WTC11 (cell line): ENCODE measurements at regions not wholly inside any gene's neighbourhood (a gene's known extent, or its start where the extent isn't known, plus 50 kb on each side); places are given as distances from the start of the nearest gene placed in this dataset.

ENCODE experiments used
- AR ChIP-seq: fragments of 250-450 bp; sonication (Bioruptor Pico); IDR thresholded peaks from 2 replicates; pipeline ENCODE4 v1.9.0; 2021; ENCODE audit warnings: mild to moderate bottlenecking
- CREM ChIP-seq: sonication (generic); formaldehyde crosslinking; IDR thresholded peaks from 2 replicates; pipeline ENCODE4 v1.8.1; 2022; ENCODE audit warnings: mild to moderate bottlenecking, missing genetic modification reagents, moderate library complexity
- E2F4 ChIP-seq: sonication (generic); formaldehyde crosslinking; IDR thresholded peaks from 2 replicates; pipeline ENCODE4 v1.8.1; 2022; ENCODE audit warnings: low read depth, mild to moderate bottlenecking, moderate library complexity, missing genetic modification reagents, borderline replicate concordance
- FOXP1 ChIP-seq: sonication (generic); formaldehyde crosslinking; IDR thresholded peaks from 2 replicates; pipeline ENCODE4 v1.8.0; 2022; ENCODE audit warnings: missing genetic modification reagents, mild to moderate bottlenecking, moderate library complexity, borderline replicate concordance
- HMGA2 ChIP-seq: fragments of 250-450 bp; sonication (Bioruptor Pico); IDR thresholded peaks from 2 replicates; pipeline ENCODE4 v1.4.0; 2021; ENCODE audit warnings: mild to moderate bottlenecking, moderate library complexity
- NFATC4 ChIP-seq: fragments of 250-450 bp; sonication (Bioruptor Pico); IDR thresholded peaks from 2 replicates; pipeline ENCODE4 v1.9.0; 2021; ENCODE audit warnings: mild to moderate bottlenecking
- NFYB ChIP-seq: sonication (generic); formaldehyde crosslinking; conservative IDR thresholded peaks from 2 replicates; pipeline ENCODE4 v1.8.0; 2022; ENCODE audit warnings: low read depth, missing genetic modification reagents
- OVOL2 ChIP-seq: fragments of 250-450 bp; sonication (Bioruptor Pico); IDR thresholded peaks from 2 replicates; pipeline ENCODE4 v1.9.0; 2021; ENCODE audit warnings: mild to moderate bottlenecking, borderline replicate concordance
- PREB ChIP-seq: sonication (generic); formaldehyde crosslinking; IDR thresholded peaks from 2 replicates; pipeline ENCODE4 v1.8.1; 2022; ENCODE audit warnings: mild to moderate bottlenecking, missing genetic modification reagents, moderate library complexity, borderline replicate concordance
- STAT6 ChIP-seq: sonication (generic); formaldehyde crosslinking; conservative IDR thresholded peaks from 2 replicates; pipeline ENCODE4 v1.8.1; 2023; ENCODE audit warnings: mild to moderate bottlenecking, low read depth, missing genetic modification reagents, moderate library complexity
- ZBTB43 ChIP-seq: sonication (generic); formaldehyde crosslinking; IDR thresholded peaks from 2 replicates; pipeline ENCODE4 v1.8.1; 2023; ENCODE audit warnings: mild to moderate bottlenecking, missing genetic modification reagents
- ZNF138 ChIP-seq: sonication (generic); formaldehyde crosslinking; conservative IDR thresholded peaks from 2 replicates; pipeline ENCODE4 v1.8.1; 2022; ENCODE audit warnings: mild to moderate bottlenecking, moderate library complexity, missing genetic modification reagents
- ZNF416 ChIP-seq: fragments of 250-450 bp; sonication (Bioruptor Pico); IDR thresholded peaks from 2 replicates; pipeline ENCODE4 v1.9.0; 2021; ENCODE audit warnings: mild to moderate bottlenecking, inconsistent platforms
- ZNF532 ChIP-seq: fragments of 250-450 bp; sonication (Bioruptor Pico); IDR thresholded peaks from 2 replicates; pipeline ENCODE4 v1.9.0; 2021; ENCODE audit warnings: mild to moderate bottlenecking, borderline replicate concordance

GRCh38 chr2:142782942-142783443 is 94.5 kb upstream of the KYNU start (continued):
- TF ChIP-seq STAT6 (CRISPR knock-in tag): no peak
- no peak for TF ChIP-seq HMGA2
- no peak for TF ChIP-seq OVOL2 (CRISPR knock-in tag)
- TF ChIP-seq ZNF532 (CRISPR knock-in tag): no peak
- no peak for TF ChIP-seq ZBTB43 (CRISPR knock-in tag)
- no peak for TF ChIP-seq PREB (CRISPR knock-in tag)
- TF ChIP-seq NFATC4 (CRISPR knock-in tag): no peak
- no peak for TF ChIP-seq ZNF416 (CRISPR knock-in tag)
- no peak for TF ChIP-seq E2F4 (CRISPR knock-in tag)
- no peak for TF ChIP-seq CREM (CRISPR knock-in tag)
- no peak for TF ChIP-seq AR (CRISPR knock-in tag)
- TF ChIP-seq NFYB: no peak
- TF ChIP-seq ZNF138 (CRISPR knock-in tag): no peak
- no peak for TF ChIP-seq FOXP1 (CRISPR knock-in tag)
